ENCODE measurements at regions not wholly inside any gene's neighbourhood (a gene's known extent, or its start where the extent isn't known, plus 50 kb on each side); places are given as distances from the start of the nearest gene placed in this dataset.

DNA sequence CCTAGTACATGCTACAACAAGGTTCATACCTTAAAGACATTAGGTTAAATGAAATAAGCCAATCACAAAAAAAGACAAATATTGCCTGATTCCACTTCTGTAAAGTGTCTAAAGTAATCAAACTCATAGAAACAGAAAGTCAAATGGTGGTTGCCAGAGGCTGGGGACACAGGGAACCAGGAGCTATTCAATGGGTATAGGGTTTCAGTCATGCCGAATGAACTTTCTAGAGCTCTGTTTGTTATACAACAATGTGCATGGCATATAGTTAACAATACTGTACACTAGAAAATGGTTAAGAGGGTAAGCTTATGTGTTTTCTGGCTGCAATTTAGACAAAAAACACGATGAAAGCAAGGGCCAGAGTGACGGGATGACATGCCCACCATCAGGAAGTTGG lies 70.8 kb upstream of the EGFLAM start:
- BruUV-seq (replicated peaks): no TSS peak
- no CpG with 5 or more reads among the region's 3 CpGs for WGBS, 2 experiments (ENCODE audit: extremely low coverage in 2 of 2, insufficient read length in 1 of 2)
- ATAC-seq (ENCODE audit: low read depth) (no peak), DNase-seq (no peak)
- no peak overlapping the region for H2BK20ac ChIP-seq (ENCODE audit: low read depth, low read length)
- no peak overlapping the region for H3K4ac ChIP-seq (ENCODE audit: low read depth, low read length)
- no peak overlapping the region for H2BK120ac ChIP-seq (ENCODE audit: low read depth, low read length)
- H3K4me3 ChIP-seq (ENCODE audit: insufficient read depth, low read depth, low read length): no peak overlapping the region
- H3K18ac ChIP-seq (ENCODE audit: low read depth, low read length): no peak overlapping the region
- H3K56ac ChIP-seq (ENCODE audit: extremely low read depth, insufficient read depth, low read length): no peak overlapping the region
- H3K9ac ChIP-seq (ENCODE audit: low read depth, low read length): no peak overlapping the region
- H3K27me3 ChIP-seq (ENCODE audit: control insufficient read depth, insufficient read depth, low read length): peaks cover 35% of the 10 kb centered on the region
- H3K4me2 ChIP-seq (ENCODE audit: low read depth, low read length): no peak overlapping the region
- H4K91ac ChIP-seq (ENCODE audit: insufficient read depth, low read depth, low read length): no peak overlapping the region
- no peak overlapping the region for H2AK5ac ChIP-seq (ENCODE audit: low read depth, low read length)
- dilution Hi-C loops (cut with HindIII; ENCODE audit: low sequenced_read_pairs, unreplicated experiment) (loop anchor here (25.0 kb wide), 1 partner anchor 775 kb away; no protein-coding TSS in a partner anchor), intact Hi-C loops (cut with micrococcal nuclease) (no loop called here), in situ Hi-C loops (cut with MboI; ENCODE audit: low sequenced_read_pairs) (no loop called here)
- no peak overlapping the region for H2AK9ac ChIP-seq (replicated peaks; ENCODE audit: low read depth, low read length, poor library complexity)
- H3K36me3 ChIP-seq (ENCODE audit: control insufficient read depth, insufficient read depth, low read length): no peaks in the 10 kb centered on the region
- no peak overlapping the region for H3K14ac ChIP-seq (replicated peaks; ENCODE audit: low read depth, low read length)
- ChIA-PET CTCF (no interaction called here), POLR2A (ENCODE audit: unreplicated experiment) (no interaction called here)
- H3K9me1 ChIP-seq (ENCODE audit: insufficient read depth, low read length): no peaks in the 10 kb centered on the region
- no peak overlapping the region for H4K8ac ChIP-seq (ENCODE audit: low read depth in 2 of 2, low read length in 2 of 2)
- H3K27ac ChIP-seq (ENCODE audit: insufficient read depth, low read length): no peak overlapping the region
- H4K20me1 ChIP-seq (ENCODE audit: insufficient read depth, low read length): no peaks in the 10 kb centered on the region
- H3K4me1 ChIP-seq (ENCODE audit: control insufficient read depth, insufficient read depth, low read length): no peaks in the 10 kb centered on the region
- H3K79me1 ChIP-seq (ENCODE audit: low read depth in 1 of 2, low read length in 2 of 2): no peaks in the 10 kb centered on the region
- H3K9me3 ChIP-seq (ENCODE audit: control insufficient read depth, insufficient read depth, low read length): no peaks in the 10 kb centered on the region
- no peak for TF ChIP-seq POLR2A (IDR thresholded peaks at IDR 0.05; ENCODE audit: low read depth, low read length)
- no peak for TF ChIP-seq NFE2L2 (IDR thresholded peaks at IDR 0.05; ENCODE audit: low read depth, low read length)
- no peak for TF ChIP-seq CEBPB (IDR thresholded peaks at IDR 0.05; ENCODE audit: low read depth, low read length)
- TF ChIP-seq MAFK (IDR thresholded peaks at IDR 0.05; ENCODE audit: low read depth, low read length): no peak
- TF ChIP-seq FOS (IDR thresholded peaks at IDR 0.05; ENCODE audit: low read depth, low read length): no peak
- H3K23ac ChIP-seq (ENCODE audit: low read depth, low read length): no peak overlapping the region
- no peak overlapping the region for H2AFZ ChIP-seq (replicated peaks; ENCODE audit: low read length, poor library complexity)
- H4K5ac ChIP-seq (ENCODE audit: low read depth, low read length): no peak overlapping the region
- H2BK5ac ChIP-seq (ENCODE audit: low read depth, low read length, poor library complexity, severe bottlenecking): no peak overlapping the region
- H2BK15ac ChIP-seq (ENCODE audit: low read depth, low read length): no peak overlapping the region
